Spleen (tissue), 7 donors: ENCODE measurements at regions not wholly inside any gene's neighbourhood (a gene's known extent, or its start where the extent isn't known, plus 50 kb on each side); places are given as distances from the start of the nearest gene placed in this dataset.

Experiments
- POLR2A ChIP-seq, 3 donors: fragments of 450-650 bp; IDR thresholded peaks; one replicate each; pipeline ENCODE4 v1.5.1; 2017; ENCODE audit warnings: antibody characterized with exemption in 3 of 3, mild to moderate bottlenecking in 1 of 3
- POLR2AphosphoS5 ChIP-seq, 3 donors: sonication (generic); formaldehyde crosslinking; IDR thresholded peaks; one replicate each; pipeline ENCODE4 v1.5.1; 2017; ENCODE audit warnings: antibody characterized with exemption in 3 of 3
- TF ChIP-seq, protein P1 (sequence below), 11 experiments: fragments of 200-600 bp in 7 of 11; fragments of 450-650 bp in 4 of 11; sonication (generic) in 4 of 11; IDR thresholded peaks in 8 of 11; conservative IDR thresholded peaks in 3 of 11; 1 replicate in 7 of 11; 2 replicates in 4 of 11; pipeline versions ENCODE4 v1.4.0 to v1.8.0; 2016 to 2021; ENCODE audit warnings: antibody characterized with exemption in 11 of 11, inconsistent platforms in 4 of 11, mild to moderate bottlenecking in 1 of 11
- donor health status: DM: no; HTN: no; CAD: no; lungs with moderate emphysema.
- donor health status: DM: no; HTN: no; CAD: no.
- donor health status: DM: no; HTN: no; CAD: no.

DNA sequence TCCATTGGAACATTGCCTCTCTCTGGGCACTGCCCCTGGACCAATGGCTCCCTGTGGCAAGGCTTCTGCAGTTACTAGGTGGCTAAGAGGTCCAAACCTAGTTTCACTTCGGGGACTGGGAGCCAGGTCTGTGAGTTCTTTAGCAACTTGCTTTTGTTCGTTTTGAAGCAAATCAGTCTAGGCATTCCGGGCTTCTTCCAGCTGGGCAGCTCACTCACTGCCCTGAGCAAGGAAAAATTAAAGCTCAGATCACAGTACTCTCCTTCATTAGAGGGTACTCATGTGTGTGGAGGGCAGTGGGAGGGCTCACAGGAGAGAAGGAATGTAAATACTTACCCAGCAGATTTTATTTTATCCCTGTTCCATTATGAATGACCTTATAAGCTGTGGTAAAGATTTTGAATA, 80.3 kb downstream of the SPP2 start:
- TF ChIP-seq, protein P1, sequence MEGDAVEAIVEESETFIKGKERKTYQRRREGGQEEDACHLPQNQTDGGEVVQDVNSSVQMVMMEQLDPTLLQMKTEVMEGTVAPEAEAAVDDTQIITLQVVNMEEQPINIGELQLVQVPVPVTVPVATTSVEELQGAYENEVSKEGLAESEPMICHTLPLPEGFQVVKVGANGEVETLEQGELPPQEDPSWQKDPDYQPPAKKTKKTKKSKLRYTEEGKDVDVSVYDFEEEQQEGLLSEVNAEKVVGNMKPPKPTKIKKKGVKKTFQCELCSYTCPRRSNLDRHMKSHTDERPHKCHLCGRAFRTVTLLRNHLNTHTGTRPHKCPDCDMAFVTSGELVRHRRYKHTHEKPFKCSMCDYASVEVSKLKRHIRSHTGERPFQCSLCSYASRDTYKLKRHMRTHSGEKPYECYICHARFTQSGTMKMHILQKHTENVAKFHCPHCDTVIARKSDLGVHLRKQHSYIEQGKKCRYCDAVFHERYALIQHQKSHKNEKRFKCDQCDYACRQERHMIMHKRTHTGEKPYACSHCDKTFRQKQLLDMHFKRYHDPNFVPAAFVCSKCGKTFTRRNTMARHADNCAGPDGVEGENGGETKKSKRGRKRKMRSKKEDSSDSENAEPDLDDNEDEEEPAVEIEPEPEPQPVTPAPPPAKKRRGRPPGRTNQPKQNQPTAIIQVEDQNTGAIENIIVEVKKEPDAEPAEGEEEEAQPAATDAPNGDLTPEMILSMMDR (IDR thresholded peaks at IDR 0.05 in 8 of 11, conservative IDR thresholded peaks at IDR 0.05 in 3 of 11): no peak
- TF ChIP-seq POLR2A (IDR thresholded peaks at IDR 0.05) (no peak), POLR2AphosphoS5 (IDR thresholded peaks at IDR 0.05) (no peak)
